ENCODE measurements at regions not wholly inside any gene's neighbourhood (a gene's known extent, or its start where the extent isn't known, plus 50 kb on each side); places are given as distances from the start of the nearest gene placed in this dataset.

GRCh38 chr20:12084482-12084881, 166.8 kb downstream of the BTBD3 start:
- H3K79me2 ChIP-seq (ENCODE audit: control insufficient read depth, insufficient read depth, low read length) = no peaks in the 10 kb centered on the region
- H3K4me1 ChIP-seq (ENCODE audit: control insufficient read depth in 2 of 2, insufficient read depth in 2 of 2, low read length in 2 of 2) = no peaks in the 10 kb centered on the region
- no peaks in the 10 kb centered on the region for H3K36me3 ChIP-seq (replicated peaks in 1 of 2; ENCODE audit: control extremely low read depth in 1 of 2, control insufficient read depth in 1 of 2, extremely low read depth in 1 of 2, insufficient read depth in 2 of 2, low read length in 1 of 2)
- H3K27ac Mint-ChIP-seq = no peak overlapping the region
- H3K27ac ChIP-seq (ENCODE audit: low read length in 2 of 2) = no peak overlapping the region
- intact Hi-C loops (cut with micrococcal nuclease) = no loop called here
- TF ChIP-seq EZH2 (IDR thresholded peaks at IDR 0.05; ENCODE audit: borderline replicate concordance, insufficient read depth, low read depth, low read length, poor library complexity, severe bottlenecking) = no peak
- TF ChIP-seq CTCF (IDR thresholded peaks at IDR 0.05) = no peak
- DNase-seq (no peak), ATAC-seq (ENCODE audit: low read depth) (no peak)
- H3K4me2 ChIP-seq (replicated peaks; ENCODE audit: low read depth, low read length, poor library complexity, severe bottlenecking) = no peak overlapping the region
- H3K27me3 ChIP-seq (replicated peaks in 1 of 4; ENCODE audit: control extremely low read depth in 1 of 4, control insufficient read depth in 3 of 4, insufficient read depth in 4 of 4, low read length in 3 of 4) = no peaks in the 10 kb centered on the region
- no peak overlapping the region for H3K4me3 ChIP-seq (ENCODE audit: control extremely low read depth in 1 of 5, extremely low read depth in 1 of 5, insufficient read depth in 1 of 5, low read depth in 2 of 5, low read length in 4 of 5)
- H3K9ac ChIP-seq (ENCODE audit: low read length) = no peak overlapping the region
- no peaks in the 10 kb centered on the region for H4K20me1 ChIP-seq (ENCODE audit: control insufficient read depth, insufficient read depth, low read length, poor library complexity, severe bottlenecking)
- H3K9me3 Mint-ChIP-seq (ENCODE audit: insufficient read depth) = peaks cover 2% of the 10 kb centered on the region
- CTCF ChIA-PET = no interaction called here
- no peaks in the 10 kb centered on the region for H3K27me3 Mint-ChIP-seq
- no peaks in the 10 kb centered on the region for H3K4me1 Mint-ChIP-seq
- no peak overlapping the region for H3K4me3 Mint-ChIP-seq
- no peaks in the 10 kb centered on the region for H3K9me3 ChIP-seq (ENCODE audit: control extremely low read depth in 1 of 3, control insufficient read depth in 2 of 3, insufficient read depth in 1 of 3, low read length in 2 of 3)
- POLR2A ChIA-PET = interaction anchor here (0.6 kb wide), 1 partner anchor 40 kb away, joined by 3 read pairs; no protein-coding TSS in a partner anchor
- WGBS (ENCODE audit: insufficient coverage) = 80% methylated on average over 1 of the region's 2 CpGs
- no peak overlapping the region for H2AFZ ChIP-seq (ENCODE audit: insufficient read depth, low read depth, low read length, poor library complexity, severe bottlenecking)

GRCh38 chr20:12086359-12086758, 168.7 kb downstream of the BTBD3 start:
- Histone ChIP-seq H2AFZ (ENCODE audit: insufficient read depth, low read depth, low read length, poor library complexity, severe bottlenecking) (no peak overlapping the region), H3K4me2 (replicated peaks; ENCODE audit: low read depth, low read length, poor library complexity, severe bottlenecking) (no peak overlapping the region), H3K27me3 (replicated peaks in 1 of 4; ENCODE audit: control extremely low read depth in 1 of 4, control insufficient read depth in 3 of 4, insufficient read depth in 4 of 4, low read length in 3 of 4) (no peaks in the 10 kb centered on the region), H3K27ac (ENCODE audit: low read length in 2 of 2) (no peak overlapping the region), H3K36me3 (replicated peaks in 1 of 2; ENCODE audit: control extremely low read depth in 1 of 2, control insufficient read depth in 1 of 2, extremely low read depth in 1 of 2, insufficient read depth in 2 of 2, low read length in 1 of 2) (no peaks in the 10 kb centered on the region), H3K9me3 (ENCODE audit: control extremely low read depth in 1 of 3, control insufficient read depth in 2 of 3, insufficient read depth in 1 of 3, low read length in 2 of 3) (no peaks in the 10 kb centered on the region), H4K20me1 (ENCODE audit: control insufficient read depth, insufficient read depth, low read length, poor library complexity, severe bottlenecking) (no peaks in the 10 kb centered on the region), H3K9ac (ENCODE audit: low read length) (no peak overlapping the region), H3K79me2 (ENCODE audit: control insufficient read depth, insufficient read depth, low read length) (no peaks in the 10 kb centered on the region), H3K4me3 (ENCODE audit: control extremely low read depth in 1 of 5, extremely low read depth in 1 of 5, insufficient read depth in 1 of 5, low read depth in 2 of 5, low read length in 4 of 5) (no peak overlapping the region), H3K4me1 (ENCODE audit: control insufficient read depth in 2 of 2, insufficient read depth in 2 of 2, low read length in 2 of 2) (no peaks in the 10 kb centered on the region)
- Mint-ChIP-seq H3K4me1 (no peaks in the 10 kb centered on the region), H3K4me3 (no peak overlapping the region), H3K27me3 (no peaks in the 10 kb centered on the region), H3K27ac (no peak overlapping the region), H3K9me3 (ENCODE audit: insufficient read depth) (peaks cover 2% of the 10 kb centered on the region)
- POLR2A ChIA-PET = no interaction called here
- CTCF ChIA-PET = no interaction called here
- no CpG with 5 or more reads among the region's 1 CpG for WGBS (ENCODE audit: insufficient coverage)
- DNase-seq (no peak), ATAC-seq (ENCODE audit: low read depth) (no peak)
- TF ChIP-seq CTCF (IDR thresholded peaks at IDR 0.05) = no peak
- TF ChIP-seq EZH2 (IDR thresholded peaks at IDR 0.05; ENCODE audit: borderline replicate concordance, insufficient read depth, low read depth, low read length, poor library complexity, severe bottlenecking) = no peak
- intact Hi-C loops (cut with micrococcal nuclease) = no loop called here

Data from B cell (primary cell).